BLaER1 (cell line): ENCODE measurements at regions not wholly inside any gene's neighbourhood (a gene's known extent, or its start where the extent isn't known, plus 50 kb on each side); places are given as distances from the start of the nearest gene placed in this dataset.

Experiments
- H3K27ac ChIP-seq: shearing (Covaris generic); formaldehyde crosslinking; 2 replicates; pipeline ENCODE4 v1.8.1; 2022
- H3K27me3 ChIP-seq: shearing (Covaris generic); formaldehyde crosslinking; 2 replicates; pipeline ENCODE4 v1.8.1; 2022
- H3K36me3 ChIP-seq: shearing (Covaris generic); formaldehyde crosslinking; 2 replicates; pipeline ENCODE4 v1.8.1; 2022
- H3K4me1 ChIP-seq: shearing (Covaris generic); formaldehyde crosslinking; 2 replicates; pipeline ENCODE4 v1.8.1; 2022
- H3K4me2 ChIP-seq: shearing (Covaris generic); formaldehyde crosslinking; 2 replicates; pipeline ENCODE4 v1.8.1; 2022
- H3K4me3 ChIP-seq: shearing (Covaris generic); formaldehyde crosslinking; 2 replicates; pipeline ENCODE4 v1.8.1; 2022
- H3K9ac ChIP-seq: shearing (Covaris generic); formaldehyde crosslinking; 2 replicates; pipeline ENCODE4 v1.8.1; 2022
- H3K9me3 ChIP-seq: shearing (Covaris generic); formaldehyde crosslinking; 2 replicates; pipeline ENCODE4 v1.8.1; 2022
- H4K20me1 ChIP-seq: shearing (Covaris generic); formaldehyde crosslinking; 2 replicates; pipeline ENCODE4 v1.8.1; 2022
- Cebpa-rat ChIP-seq: shearing (Covaris generic); IDR thresholded peaks from 2 replicates; pipeline ENCODE4 v1.8.1; 2022

DNA sequence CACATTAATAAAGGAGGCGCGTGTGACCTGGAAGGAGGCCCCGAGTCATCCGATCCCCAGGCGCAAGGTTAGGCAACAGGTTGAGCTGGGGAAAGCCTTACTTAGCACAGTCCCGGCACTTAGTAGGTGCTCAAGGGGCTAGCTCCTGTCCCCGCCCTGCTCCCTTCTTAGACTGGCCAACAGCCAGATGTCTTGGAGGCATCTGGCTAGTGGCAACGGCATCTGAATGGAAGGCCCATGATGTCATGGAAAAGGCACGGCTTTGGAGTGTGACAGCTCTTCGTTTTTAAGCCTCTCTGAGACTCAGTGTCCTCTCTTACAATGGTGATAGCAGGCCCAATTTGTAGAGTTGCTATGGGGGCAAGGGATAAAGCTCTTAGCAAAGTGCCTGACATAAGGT, 258.3 kb downstream of the CYRIA start:
- Histone ChIP-seq H3K9ac (no peak overlapping the region), H4K20me1 (no peaks in the 10 kb centered on the region), H3K4me3 (no peak overlapping the region), H3K27ac (no peak overlapping the region), H3K36me3 (no peaks in the 10 kb centered on the region), H3K9me3 (no peaks in the 10 kb centered on the region), H3K4me1 (no peaks in the 10 kb centered on the region), H3K27me3 (no peaks in the 10 kb centered on the region), H3K4me2 (no peak overlapping the region)
- no peak for TF ChIP-seq Cebpa-rat

DNA sequence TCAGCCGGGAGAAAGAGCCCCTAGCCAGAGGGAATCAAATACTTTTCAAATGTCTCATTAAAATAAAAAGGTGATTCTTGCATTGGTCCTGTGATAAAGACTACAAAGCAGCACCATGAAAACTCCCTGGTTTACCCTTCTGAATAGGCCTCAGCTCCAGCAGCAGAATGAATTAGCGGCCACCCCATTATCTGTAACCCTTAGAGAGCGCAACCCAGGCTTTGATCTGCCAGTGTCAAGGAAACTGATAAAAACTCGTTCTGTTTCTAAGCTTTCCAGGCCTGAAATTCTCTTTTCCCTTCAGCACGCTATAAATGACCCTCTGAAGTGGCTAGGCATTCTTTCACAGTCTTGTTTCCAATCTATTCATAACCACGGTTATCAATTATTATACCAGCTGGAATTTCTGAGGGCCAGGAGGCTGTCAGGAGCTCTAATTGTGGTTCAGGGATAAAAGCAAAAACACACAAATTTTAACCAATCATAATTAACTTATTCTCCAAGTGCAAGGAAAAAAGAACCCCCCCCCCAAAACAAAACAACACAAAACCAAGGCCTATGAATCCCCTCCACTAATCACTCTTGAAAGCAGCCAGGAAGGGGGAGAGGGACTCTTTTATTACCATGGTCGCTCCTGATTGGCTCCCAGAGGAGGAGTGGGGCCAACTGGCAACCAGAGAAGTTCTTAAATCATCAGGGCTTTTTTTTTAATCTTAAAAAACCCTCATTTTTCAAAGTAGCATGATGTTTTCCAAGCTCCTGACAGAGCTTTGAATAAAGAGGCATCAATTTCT, 258.9 kb downstream of the CYRIA start:
- H3K4me3 ChIP-seq: no peak overlapping the region
- no peaks in the 10 kb centered on the region for H4K20me1 ChIP-seq
- TF ChIP-seq Cebpa-rat: no peak
- no peak overlapping the region for H3K27ac ChIP-seq
- no peak overlapping the region for H3K9ac ChIP-seq
- H3K36me3 ChIP-seq: no peaks in the 10 kb centered on the region
- no peaks in the 10 kb centered on the region for H3K27me3 ChIP-seq
- H3K4me2 ChIP-seq: no peak overlapping the region
- H3K4me1 ChIP-seq: no peaks in the 10 kb centered on the region
- no peaks in the 10 kb centered on the region for H3K9me3 ChIP-seq

DNA sequence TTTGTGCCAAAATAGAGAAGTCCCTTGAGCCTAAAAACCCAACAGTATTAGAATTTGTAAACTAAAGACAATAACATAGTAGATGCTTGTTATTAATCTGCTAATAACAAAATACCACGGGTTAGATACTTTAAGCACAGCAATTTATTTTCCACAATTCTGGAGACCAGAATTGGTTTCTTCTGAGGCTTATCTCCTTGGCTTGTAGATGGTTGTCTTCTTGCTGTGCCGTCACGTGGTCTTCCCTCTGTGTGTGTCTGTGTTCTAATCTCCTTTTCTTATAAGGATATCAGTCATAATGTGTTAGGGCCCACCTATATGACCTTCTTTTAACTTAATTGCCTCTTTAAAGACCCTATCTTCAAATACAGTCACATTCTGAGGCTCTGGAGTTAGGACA, 260.1 kb downstream of the CYRIA start:
- Histone ChIP-seq H3K27ac (no peak overlapping the region), H4K20me1 (no peaks in the 10 kb centered on the region), H3K4me2 (no peak overlapping the region), H3K27me3 (no peaks in the 10 kb centered on the region), H3K4me1 (no peaks in the 10 kb centered on the region), H3K4me3 (no peak overlapping the region), H3K36me3 (no peaks in the 10 kb centered on the region), H3K9ac (no peak overlapping the region), H3K9me3 (no peaks in the 10 kb centered on the region)
- no peak for TF ChIP-seq Cebpa-rat

DNA sequence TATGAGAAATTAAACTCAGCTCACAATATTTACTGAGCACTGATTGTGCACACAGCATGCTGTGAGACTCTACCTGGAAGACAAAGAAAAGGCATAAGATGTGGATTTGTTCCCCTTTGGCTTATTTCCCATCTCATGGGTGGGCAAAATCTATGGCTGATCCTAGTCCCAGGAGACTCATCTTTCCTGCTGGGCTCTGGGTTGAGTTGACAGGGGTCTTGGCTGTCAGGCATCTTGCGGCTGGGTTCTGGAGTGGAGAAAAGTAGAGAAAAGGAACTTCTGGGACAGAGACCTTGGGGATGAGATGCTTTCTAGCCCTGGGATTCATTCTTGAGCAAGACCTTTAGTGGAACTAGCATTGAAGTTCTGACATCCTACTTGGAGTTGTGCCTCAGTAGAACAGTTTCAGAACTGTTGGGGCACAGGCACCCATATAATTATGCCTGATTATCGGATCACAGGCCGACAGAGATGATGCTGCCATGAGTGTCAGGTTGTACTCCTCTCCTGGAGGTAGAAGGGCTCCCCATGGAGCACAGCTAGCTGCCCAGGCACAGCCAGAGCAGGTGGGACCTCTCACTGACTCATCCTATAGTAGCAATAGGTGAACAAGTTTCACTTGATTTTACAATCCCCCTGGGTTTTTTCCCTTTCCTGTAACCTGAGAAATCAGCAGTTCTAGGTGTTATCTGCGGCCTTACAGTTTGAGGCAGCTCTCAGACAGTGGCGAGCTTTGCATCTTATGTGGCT, 260.9 kb downstream of the CYRIA start:
- no peak overlapping the region for H3K27ac ChIP-seq
- H3K4me3 ChIP-seq: no peak overlapping the region
- H3K9ac ChIP-seq: no peak overlapping the region
- no peaks in the 10 kb centered on the region for H3K9me3 ChIP-seq
- TF ChIP-seq Cebpa-rat: no peak
- no peaks in the 10 kb centered on the region for H4K20me1 ChIP-seq
- no peaks in the 10 kb centered on the region for H3K27me3 ChIP-seq
- H3K4me1 ChIP-seq: no peaks in the 10 kb centered on the region
- H3K4me2 ChIP-seq: no peak overlapping the region
- H3K36me3 ChIP-seq: no peaks in the 10 kb centered on the region

DNA sequence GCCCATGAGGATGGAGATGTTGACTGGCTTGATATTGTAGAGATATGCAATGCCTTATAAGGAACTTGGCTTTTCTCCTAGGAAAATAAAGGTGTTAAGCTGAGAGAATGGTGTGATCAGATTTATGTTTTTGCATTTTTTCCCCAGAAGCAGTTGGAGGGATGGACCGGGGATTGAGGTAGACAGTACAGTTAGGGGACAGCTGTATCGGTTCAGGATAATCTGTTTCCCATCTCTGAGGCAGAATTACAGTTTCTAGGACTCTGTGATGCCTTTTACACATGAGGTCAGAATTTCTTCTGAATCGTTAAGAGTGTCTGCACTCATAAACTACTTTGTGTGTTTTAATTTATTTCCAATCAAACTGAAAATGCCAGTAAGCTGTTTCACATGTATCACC, 261.5 kb downstream of the CYRIA start:
- H3K9ac ChIP-seq: no peak overlapping the region
- no peaks in the 10 kb centered on the region for H4K20me1 ChIP-seq
- no peaks in the 10 kb centered on the region for H3K27me3 ChIP-seq
- TF ChIP-seq Cebpa-rat: no peak
- no peaks in the 10 kb centered on the region for H3K9me3 ChIP-seq
- no peaks in the 10 kb centered on the region for H3K36me3 ChIP-seq
- no peak overlapping the region for H3K27ac ChIP-seq
- H3K4me1 ChIP-seq: no peaks in the 10 kb centered on the region
- no peak overlapping the region for H3K4me2 ChIP-seq
- no peak overlapping the region for H3K4me3 ChIP-seq

DNA sequence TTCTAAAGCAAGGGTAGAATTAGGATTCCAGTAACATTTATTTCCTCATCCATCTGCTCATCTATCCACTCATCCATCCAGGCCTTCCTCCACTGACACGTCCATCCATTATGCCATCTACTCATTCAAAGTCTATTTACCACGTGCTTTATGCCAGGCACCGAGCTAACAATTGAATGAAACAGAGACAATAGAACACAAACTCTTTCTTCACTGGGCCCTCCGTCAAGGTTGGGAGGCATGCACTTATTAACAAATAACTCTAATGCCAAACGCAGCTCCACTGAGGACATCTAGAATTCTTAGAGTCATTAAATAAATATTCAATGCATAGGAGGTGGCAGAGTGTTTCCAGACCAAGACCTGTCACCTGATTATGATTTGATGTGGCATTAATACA, 262.7 kb downstream of the CYRIA start:
- H3K27me3 ChIP-seq: no peaks in the 10 kb centered on the region
- TF ChIP-seq Cebpa-rat: no peak
- H3K4me2 ChIP-seq: no peak overlapping the region
- no peaks in the 10 kb centered on the region for H3K4me1 ChIP-seq
- H3K4me3 ChIP-seq: no peak overlapping the region
- H3K36me3 ChIP-seq: no peaks in the 10 kb centered on the region
- no peaks in the 10 kb centered on the region for H4K20me1 ChIP-seq
- no peaks in the 10 kb centered on the region for H3K9me3 ChIP-seq
- no peak overlapping the region for H3K9ac ChIP-seq
- no peak overlapping the region for H3K27ac ChIP-seq

DNA sequence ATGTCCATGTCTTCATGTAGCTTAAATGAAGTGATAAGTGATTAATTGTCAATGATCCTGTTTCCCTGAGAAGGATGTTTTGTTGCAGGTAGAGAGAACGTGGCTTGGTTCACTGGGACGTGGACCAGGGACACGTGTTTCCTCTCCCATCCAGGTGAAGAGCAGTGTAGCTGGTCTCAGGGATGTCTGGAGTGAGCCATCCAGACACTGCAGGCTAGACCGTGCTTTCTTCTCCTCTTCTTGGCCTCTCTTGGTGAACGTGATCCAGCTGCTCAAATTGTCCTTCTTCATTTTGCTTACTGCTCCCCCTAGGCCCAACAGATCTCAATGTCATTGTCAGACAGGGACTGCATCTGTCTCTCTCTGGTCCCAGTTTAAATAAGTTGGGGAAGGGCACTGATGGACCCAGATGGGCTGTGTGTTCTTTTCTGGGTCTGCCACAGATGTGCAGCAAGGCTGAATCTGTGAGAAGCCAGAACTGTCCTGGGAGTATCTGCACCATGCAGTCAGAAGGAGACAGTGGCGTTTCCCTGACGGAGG, 263.8 kb downstream of the CYRIA start:
- Histone ChIP-seq H3K27ac (no peak overlapping the region), H3K9me3 (no peaks in the 10 kb centered on the region), H3K4me1 (no peaks in the 10 kb centered on the region), H4K20me1 (no peaks in the 10 kb centered on the region), H3K4me2 (no peak overlapping the region), H3K9ac (no peak overlapping the region), H3K36me3 (no peaks in the 10 kb centered on the region), H3K27me3 (no peaks in the 10 kb centered on the region), H3K4me3 (no peak overlapping the region)
- no peak for TF ChIP-seq Cebpa-rat

GRCh38 chr2:16400127-16400623, 265.5 kb downstream of the CYRIA start:
- no peak overlapping the region for H3K9ac ChIP-seq
- H3K4me1 ChIP-seq: no peaks in the 10 kb centered on the region
- no peaks in the 10 kb centered on the region for H3K36me3 ChIP-seq
- no peak overlapping the region for H3K4me2 ChIP-seq
- H4K20me1 ChIP-seq: no peaks in the 10 kb centered on the region
- H3K27me3 ChIP-seq: no peaks in the 10 kb centered on the region
- H3K4me3 ChIP-seq: no peak overlapping the region
- TF ChIP-seq Cebpa-rat: no peak
- H3K27ac ChIP-seq: no peak overlapping the region
- no peaks in the 10 kb centered on the region for H3K9me3 ChIP-seq

GRCh38 chr2:16398486-16399043, 267.1 kb downstream of the CYRIA start:
- no peaks in the 10 kb centered on the region for H3K27me3 ChIP-seq
- no peaks in the 10 kb centered on the region for H3K36me3 ChIP-seq
- no peaks in the 10 kb centered on the region for H4K20me1 ChIP-seq
- no peaks in the 10 kb centered on the region for H3K4me1 ChIP-seq
- TF ChIP-seq Cebpa-rat: no peak
- H3K27ac ChIP-seq: no peak overlapping the region
- H3K4me2 ChIP-seq: no peak overlapping the region
- H3K4me3 ChIP-seq: no peak overlapping the region
- no peak overlapping the region for H3K9ac ChIP-seq
- no peaks in the 10 kb centered on the region for H3K9me3 ChIP-seq
